Activated B cell treated with CpG ODN at 0.5 μM for 24 hours (primary cell): ENCODE measurements at regions not wholly inside any gene's neighbourhood (a gene's known extent, or its start where the extent isn't known, plus 50 kb on each side); places are given as distances from the start of the nearest gene placed in this dataset.

ENCODE experiments used
- ATAC-seq: fragments of 200-7000 bp; cut with Tn5 transposase; one replicate; pipeline ENCODE4 v1.10.0; 2021; ENCODE audit warnings: low read depth, mild to moderate bottlenecking, moderate library complexity
- CTCF ChIA-PET: fragments of 350-600 bp; sonication (Branson Sonifier 250); formaldehyde crosslinking; loops from one replicate; lab custom pipeline; 2021; ENCODE audit warnings: antibody characterized with exemption; lab: Charles Lee
- POLR2A ChIA-PET: fragments of 350-600 bp; sonication (Branson Sonifier 250); formaldehyde crosslinking; loops from one replicate; lab custom pipeline; 2021; ENCODE audit warnings: antibody characterized with exemption; lab: Charles Lee
- DNase-seq: peaks from one replicate; pipeline ENCODE4 v3.0.0; 2022
- H3K27ac Mint-ChIP-seq: one replicate; pipeline ENCODE4 v1.8.0; 2020; ENCODE audit warnings: mixed read lengths
- H3K27me3 Mint-ChIP-seq: one replicate; pipeline ENCODE4 v1.8.0; 2021; ENCODE audit warnings: mixed read lengths
- H3K36me3 Mint-ChIP-seq: one replicate; pipeline ENCODE4 v1.8.0; 2021; ENCODE audit warnings: low read depth, mixed read lengths
- H3K4me1 Mint-ChIP-seq: one replicate; pipeline ENCODE4 v1.8.0; 2021; ENCODE audit warnings: mixed read lengths
- H3K4me3 Mint-ChIP-seq: one replicate; pipeline ENCODE4 v1.8.0; 2020; ENCODE audit warnings: mild to moderate bottlenecking, mixed read lengths
- H3K9me3 Mint-ChIP-seq: one replicate; pipeline ENCODE4 v1.8.0; 2020; ENCODE audit warnings: mixed read lengths
- intact Hi-C: fragments of 100-400 bp; cut with micrococcal nuclease; formaldehyde crosslinking; loops from one replicate; pipeline ENCODE4 v1.15.1; 2024
- TF ChIP-seq, protein P1 (sequence below): fragments of 200-600 bp; IDR thresholded peaks from one replicate; pipeline ENCODE4 v1.8.0; 2022; ENCODE audit warnings: antibody characterized with exemption, mild to moderate bottlenecking

DNA sequence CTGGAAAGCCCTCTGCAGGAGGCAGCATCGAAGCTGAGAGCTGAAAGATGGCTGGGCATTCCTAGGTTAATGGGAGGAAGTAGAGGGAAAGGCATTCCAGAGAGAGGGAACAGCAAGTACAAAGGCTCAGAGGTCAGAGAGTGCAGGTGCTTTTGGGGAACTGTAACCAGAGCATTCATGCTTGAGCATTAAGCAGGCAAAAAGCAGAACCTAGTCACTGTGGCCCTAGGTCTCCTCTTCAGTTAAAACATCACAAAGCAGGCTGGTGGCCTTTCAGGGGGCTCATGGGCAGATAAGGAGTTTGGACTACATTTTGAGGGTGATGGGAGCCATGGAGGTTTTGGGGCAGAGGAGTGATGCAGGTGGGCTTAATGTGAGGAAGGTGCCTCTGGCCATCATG is 169.2 kb upstream of the MYL2 start:
- DNase-seq (no peak), ATAC-seq (no peak)
- no peak overlapping the region for H3K4me3 Mint-ChIP-seq
- peaks cover 7% of the 10 kb centered on the region for H3K27me3 Mint-ChIP-seq
- ChIA-PET CTCF (no interaction called here), POLR2A (no interaction called here)
- H3K27ac Mint-ChIP-seq = no peak overlapping the region
- H3K36me3 Mint-ChIP-seq = no peaks in the 10 kb centered on the region
- peaks cover 25% of the 10 kb centered on the region for H3K4me1 Mint-ChIP-seq
- intact Hi-C loops = no loop called here
- TF ChIP-seq, protein P1, sequence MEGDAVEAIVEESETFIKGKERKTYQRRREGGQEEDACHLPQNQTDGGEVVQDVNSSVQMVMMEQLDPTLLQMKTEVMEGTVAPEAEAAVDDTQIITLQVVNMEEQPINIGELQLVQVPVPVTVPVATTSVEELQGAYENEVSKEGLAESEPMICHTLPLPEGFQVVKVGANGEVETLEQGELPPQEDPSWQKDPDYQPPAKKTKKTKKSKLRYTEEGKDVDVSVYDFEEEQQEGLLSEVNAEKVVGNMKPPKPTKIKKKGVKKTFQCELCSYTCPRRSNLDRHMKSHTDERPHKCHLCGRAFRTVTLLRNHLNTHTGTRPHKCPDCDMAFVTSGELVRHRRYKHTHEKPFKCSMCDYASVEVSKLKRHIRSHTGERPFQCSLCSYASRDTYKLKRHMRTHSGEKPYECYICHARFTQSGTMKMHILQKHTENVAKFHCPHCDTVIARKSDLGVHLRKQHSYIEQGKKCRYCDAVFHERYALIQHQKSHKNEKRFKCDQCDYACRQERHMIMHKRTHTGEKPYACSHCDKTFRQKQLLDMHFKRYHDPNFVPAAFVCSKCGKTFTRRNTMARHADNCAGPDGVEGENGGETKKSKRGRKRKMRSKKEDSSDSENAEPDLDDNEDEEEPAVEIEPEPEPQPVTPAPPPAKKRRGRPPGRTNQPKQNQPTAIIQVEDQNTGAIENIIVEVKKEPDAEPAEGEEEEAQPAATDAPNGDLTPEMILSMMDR = no peak
- H3K9me3 Mint-ChIP-seq = no peaks in the 10 kb centered on the region

DNA sequence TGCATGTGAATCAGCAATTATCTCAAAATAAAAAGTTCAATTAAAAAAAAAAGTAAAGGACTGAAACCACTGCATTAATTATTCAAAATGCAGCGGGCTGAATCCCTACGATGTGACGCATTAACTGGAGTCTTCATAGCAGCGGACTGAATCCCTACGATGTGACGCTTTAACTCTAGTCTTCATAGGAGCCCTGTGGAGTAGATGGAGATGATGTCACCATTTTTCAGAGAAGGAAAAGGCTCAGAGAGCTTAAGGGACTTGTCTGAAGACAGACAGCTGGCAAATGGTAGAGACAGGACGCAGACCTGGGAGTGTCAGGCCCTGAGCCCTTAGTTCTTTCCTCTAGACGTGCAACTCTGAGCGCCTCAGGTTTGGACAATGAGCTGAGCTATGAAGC is 168.0 kb upstream of the MYL2 start:
- TF ChIP-seq, protein P1 = no peak
- ChIA-PET CTCF (no interaction called here), POLR2A (no interaction called here)
- ATAC-seq = no peak
- Mint-ChIP-seq H3K36me3 (no peaks in the 10 kb centered on the region), H3K9me3 (no peaks in the 10 kb centered on the region), H3K4me3 (no peak overlapping the region), H3K4me1 (peaks cover 24% of the 10 kb centered on the region), H3K27me3 (peaks cover 6% of the 10 kb centered on the region), H3K27ac (no peak overlapping the region)
- intact Hi-C loops = no loop called here
- no peak for DNase-seq

GRCh38 chr12:111086947-111087700 is 166.7 kb upstream of the MYL2 start:
- Mint-ChIP-seq H3K9me3 (no peaks in the 10 kb centered on the region), H3K36me3 (no peaks in the 10 kb centered on the region), H3K4me3 (no peak overlapping the region), H3K4me1 (peaks cover 12% of the 10 kb centered on the region), H3K27me3 (peaks cover 10% of the 10 kb centered on the region), H3K27ac (no peak overlapping the region)
- TF ChIP-seq, protein P1 = no peak
- ATAC-seq (no peak), DNase-seq (no peak)
- intact Hi-C loops = no loop called here
- CTCF ChIA-PET = no interaction called here
- POLR2A ChIA-PET = no interaction called here

- ATAC-seq = no peak
- intact Hi-C loops = no loop called here
- TF ChIP-seq, protein P1 = no peak
- no peak overlapping the region for H3K27ac Mint-ChIP-seq
- CTCF ChIA-PET = no interaction called here
- POLR2A ChIA-PET = no interaction called here
- H3K9me3 Mint-ChIP-seq = no peaks in the 10 kb centered on the region
- DNase-seq = no peak
- peaks cover 12% of the 10 kb centered on the region for H3K27me3 Mint-ChIP-seq
- H3K4me1 Mint-ChIP-seq = peaks cover 8% of the 10 kb centered on the region
- H3K36me3 Mint-ChIP-seq = no peaks in the 10 kb centered on the region
- H3K4me3 Mint-ChIP-seq = no peak overlapping the region
Observed at GRCh38 chr12:111085096-111085495, 164.7 kb upstream of the MYL2 start.

DNA sequence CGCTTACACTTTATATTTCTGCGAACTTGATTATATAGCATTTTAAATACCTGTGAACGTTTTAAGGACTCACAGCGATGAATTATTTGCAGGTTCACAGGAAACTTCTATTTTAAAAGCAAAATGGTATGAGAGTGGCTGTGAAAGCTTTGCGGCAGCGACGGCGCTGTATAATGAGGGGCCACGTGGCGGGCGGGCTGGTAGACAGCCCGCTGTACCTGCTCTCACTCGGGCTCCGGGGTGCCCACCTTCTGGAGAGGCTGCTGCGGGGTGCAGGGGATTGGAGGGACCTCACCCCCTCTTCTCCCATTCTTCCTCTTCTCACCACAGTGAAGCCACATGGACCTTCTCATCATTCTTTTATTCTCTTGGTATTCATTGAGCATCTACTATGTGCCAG is 164.2 kb upstream of the MYL2 start:
- H3K9me3 Mint-ChIP-seq = no peaks in the 10 kb centered on the region
- intact Hi-C loops = no loop called here
- no peaks in the 10 kb centered on the region for H3K36me3 Mint-ChIP-seq
- ChIA-PET CTCF (no interaction called here), POLR2A (no interaction called here)
- no peak overlapping the region for H3K4me3 Mint-ChIP-seq
- DNase-seq = no peak
- H3K4me1 Mint-ChIP-seq = peaks cover 4% of the 10 kb centered on the region
- H3K27ac Mint-ChIP-seq = no peak overlapping the region
- peaks cover 9% of the 10 kb centered on the region for H3K27me3 Mint-ChIP-seq
- TF ChIP-seq, protein P1 = no peak
- no peak for ATAC-seq
